ENCODE measurements at regions not wholly inside any gene's neighbourhood (a gene's known extent, or its start where the extent isn't known, plus 50 kb on each side); places are given as distances from the start of the nearest gene placed in this dataset.

- H3K4me3 ChIP-seq (ENCODE audit: low read length), result no peak overlapping the region
- H3K36me3 ChIP-seq (replicated peaks; ENCODE audit: low read depth, low read length), result no peaks in the 10 kb centered on the region
- H3K4me1 ChIP-seq (ENCODE audit: low read length), result no peaks in the 10 kb centered on the region
- no peak overlapping the region for H3K9ac ChIP-seq (ENCODE audit: low read length)
- no peak for TF ChIP-seq CTCF (IDR thresholded peaks at IDR 0.05; ENCODE audit: low read depth, low read length)
- no peak for TF ChIP-seq EZH2phosphoT487 (IDR thresholded peaks at IDR 0.05; ENCODE audit: low read depth)
- H4K20me1 ChIP-seq (ENCODE audit: insufficient read depth, low read length), result no peaks in the 10 kb centered on the region
- H3K27ac ChIP-seq (ENCODE audit: low read length), result no peak overlapping the region
- no peak overlapping the region for H3K4me2 ChIP-seq (ENCODE audit: low read length)
- no peaks in the 10 kb centered on the region for H3K9me3 ChIP-seq (ENCODE audit: insufficient read depth, low read length)
- no peaks in the 10 kb centered on the region for H3K27me3 ChIP-seq (ENCODE audit: low read depth, low read length)
- H2AFZ ChIP-seq (ENCODE audit: low read depth, low read length), result no peak overlapping the region
- no peaks in the 10 kb centered on the region for H3K79me2 ChIP-seq (ENCODE audit: low read length)
Observed at GRCh38 chr9:116064970-116065369, 88.6 kb upstream of the PAPPA start.

GRCh38 chr9:116066221-116066620 lies 87.4 kb upstream of the PAPPA start:
- H4K20me1 ChIP-seq (ENCODE audit: insufficient read depth, low read length), result no peaks in the 10 kb centered on the region
- H3K9me3 ChIP-seq (ENCODE audit: insufficient read depth, low read length), result no peaks in the 10 kb centered on the region
- no peak for TF ChIP-seq CTCF (IDR thresholded peaks at IDR 0.05; ENCODE audit: low read depth, low read length)
- no peak for TF ChIP-seq EZH2phosphoT487 (IDR thresholded peaks at IDR 0.05; ENCODE audit: low read depth)
- H3K9ac ChIP-seq (ENCODE audit: low read length), result no peak overlapping the region
- no peak overlapping the region for H3K27ac ChIP-seq (ENCODE audit: low read length)
- no peaks in the 10 kb centered on the region for H3K4me1 ChIP-seq (ENCODE audit: low read length)
- H3K4me3 ChIP-seq (ENCODE audit: low read length), result no peak overlapping the region
- H3K27me3 ChIP-seq (ENCODE audit: low read depth, low read length), result no peaks in the 10 kb centered on the region
- H3K4me2 ChIP-seq (ENCODE audit: low read length), result no peak overlapping the region
- H3K36me3 ChIP-seq (replicated peaks; ENCODE audit: low read depth, low read length), result no peaks in the 10 kb centered on the region
- H2AFZ ChIP-seq (ENCODE audit: low read depth, low read length), result no peak overlapping the region
- no peaks in the 10 kb centered on the region for H3K79me2 ChIP-seq (ENCODE audit: low read length)

GRCh38 chr9:116067566-116067965 lies 86.0 kb upstream of the PAPPA start:
- no peaks in the 10 kb centered on the region for H3K27me3 ChIP-seq (ENCODE audit: low read depth, low read length)
- no peak overlapping the region for H3K4me2 ChIP-seq (ENCODE audit: low read length)
- no peaks in the 10 kb centered on the region for H3K36me3 ChIP-seq (replicated peaks; ENCODE audit: low read depth, low read length)
- TF ChIP-seq CTCF (IDR thresholded peaks at IDR 0.05; ENCODE audit: low read depth, low read length) (no peak), EZH2phosphoT487 (IDR thresholded peaks at IDR 0.05; ENCODE audit: low read depth) (no peak)
- H3K9ac ChIP-seq (ENCODE audit: low read length), result no peak overlapping the region
- no peaks in the 10 kb centered on the region for H4K20me1 ChIP-seq (ENCODE audit: insufficient read depth, low read length)
- H3K4me1 ChIP-seq (ENCODE audit: low read length), result no peaks in the 10 kb centered on the region
- H2AFZ ChIP-seq (ENCODE audit: low read depth, low read length), result no peak overlapping the region
- H3K27ac ChIP-seq (ENCODE audit: low read length), result no peak overlapping the region
- H3K9me3 ChIP-seq (ENCODE audit: insufficient read depth, low read length), result no peaks in the 10 kb centered on the region
- no peaks in the 10 kb centered on the region for H3K79me2 ChIP-seq (ENCODE audit: low read length)
- no peak overlapping the region for H3K4me3 ChIP-seq (ENCODE audit: low read length)

GRCh38 chr9:116070256-116070914 lies 83.2 kb upstream of the PAPPA start:
- Histone ChIP-seq H3K4me1 (ENCODE audit: low read length) (no peaks in the 10 kb centered on the region), H3K36me3 (replicated peaks; ENCODE audit: low read depth, low read length) (no peaks in the 10 kb centered on the region), H3K9me3 (ENCODE audit: insufficient read depth, low read length) (no peaks in the 10 kb centered on the region), H3K4me2 (ENCODE audit: low read length) (no peak overlapping the region), H3K27me3 (ENCODE audit: low read depth, low read length) (no peaks in the 10 kb centered on the region), H3K4me3 (ENCODE audit: low read length) (no peak overlapping the region), H3K9ac (ENCODE audit: low read length) (no peak overlapping the region), H3K27ac (ENCODE audit: low read length) (no peak overlapping the region), H3K79me2 (ENCODE audit: low read length) (no peaks in the 10 kb centered on the region), H4K20me1 (ENCODE audit: insufficient read depth, low read length) (no peaks in the 10 kb centered on the region), H2AFZ (ENCODE audit: low read depth, low read length) (no peak overlapping the region)
- no peak for TF ChIP-seq CTCF (IDR thresholded peaks at IDR 0.05; ENCODE audit: low read depth, low read length)
- no peak for TF ChIP-seq EZH2phosphoT487 (IDR thresholded peaks at IDR 0.05; ENCODE audit: low read depth)

Measured in OCI-LY3 (cell line).